Activated CD4-positive, CD25-positive, alpha-beta regulatory T cell (primary cell): ENCODE measurements at regions not wholly inside any gene's neighbourhood (a gene's known extent, or its start where the extent isn't known, plus 50 kb on each side); places are given as distances from the start of the nearest gene placed in this dataset.

Experiments used
- DNase-seq, 4 experiments: peaks; one replicate each; lab custom pipeline; 2025; lab: John Stamatoyannopoulos, UW

- DNase-seq = no peak
Observed at GRCh38 chr2:64196963-64197362, 52.7 kb upstream of the PELI1 start.

DNA sequence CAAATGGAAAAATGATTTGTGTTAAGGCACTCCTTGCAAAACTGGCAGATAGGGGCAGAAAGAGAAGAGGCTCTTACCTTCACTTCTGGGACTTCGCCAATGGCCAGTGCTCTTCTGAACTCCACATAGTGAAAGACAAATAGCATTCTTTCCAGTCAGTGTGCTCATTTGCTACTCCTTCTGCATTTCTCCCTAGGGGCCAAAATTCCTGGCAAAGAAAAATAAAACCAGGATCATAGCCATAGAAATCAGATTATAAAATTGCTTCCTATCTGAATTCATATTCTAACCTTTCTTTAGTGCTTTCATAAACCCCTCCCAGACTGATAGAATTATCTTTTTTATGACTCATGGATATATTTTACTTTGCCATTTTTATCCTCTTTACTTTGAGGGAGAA is 56.9 kb upstream of the PELI1 start:
- DNase-seq = no peak

DNA sequence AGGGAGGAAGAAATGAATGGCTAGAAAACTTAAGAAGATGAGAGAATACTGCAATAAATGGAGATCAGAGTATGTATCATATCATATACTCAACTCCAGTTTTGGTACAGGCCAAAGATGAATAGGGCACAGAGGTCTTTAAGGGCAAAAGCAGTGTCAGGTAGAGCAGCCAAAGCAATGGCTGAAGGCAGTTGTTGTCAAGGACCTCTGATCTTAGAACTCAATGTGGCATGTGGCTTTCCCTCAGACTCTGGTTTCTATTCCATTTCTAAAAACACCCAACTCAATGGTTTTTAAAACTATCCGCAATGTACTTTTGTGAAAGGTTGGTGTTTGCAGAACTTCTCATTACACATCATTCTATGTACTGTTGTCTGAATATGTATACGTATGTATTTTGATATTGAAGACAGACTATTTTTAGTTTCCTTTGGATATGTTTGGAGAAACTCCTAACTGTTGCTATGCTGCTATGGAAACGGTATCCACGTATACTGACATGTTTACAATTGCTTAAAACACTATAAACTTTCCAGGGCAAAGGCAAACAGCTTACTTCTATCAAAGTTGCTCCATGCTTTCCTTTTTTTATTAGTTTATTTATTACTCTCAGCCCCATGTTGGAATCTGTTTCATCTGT is 58.1 kb upstream of the PELI1 start:
- no peak for DNase-seq

GRCh38 chr2:64203131-64203857 is 59.1 kb upstream of the PELI1 start:
- DNase-seq = no peak

DNA sequence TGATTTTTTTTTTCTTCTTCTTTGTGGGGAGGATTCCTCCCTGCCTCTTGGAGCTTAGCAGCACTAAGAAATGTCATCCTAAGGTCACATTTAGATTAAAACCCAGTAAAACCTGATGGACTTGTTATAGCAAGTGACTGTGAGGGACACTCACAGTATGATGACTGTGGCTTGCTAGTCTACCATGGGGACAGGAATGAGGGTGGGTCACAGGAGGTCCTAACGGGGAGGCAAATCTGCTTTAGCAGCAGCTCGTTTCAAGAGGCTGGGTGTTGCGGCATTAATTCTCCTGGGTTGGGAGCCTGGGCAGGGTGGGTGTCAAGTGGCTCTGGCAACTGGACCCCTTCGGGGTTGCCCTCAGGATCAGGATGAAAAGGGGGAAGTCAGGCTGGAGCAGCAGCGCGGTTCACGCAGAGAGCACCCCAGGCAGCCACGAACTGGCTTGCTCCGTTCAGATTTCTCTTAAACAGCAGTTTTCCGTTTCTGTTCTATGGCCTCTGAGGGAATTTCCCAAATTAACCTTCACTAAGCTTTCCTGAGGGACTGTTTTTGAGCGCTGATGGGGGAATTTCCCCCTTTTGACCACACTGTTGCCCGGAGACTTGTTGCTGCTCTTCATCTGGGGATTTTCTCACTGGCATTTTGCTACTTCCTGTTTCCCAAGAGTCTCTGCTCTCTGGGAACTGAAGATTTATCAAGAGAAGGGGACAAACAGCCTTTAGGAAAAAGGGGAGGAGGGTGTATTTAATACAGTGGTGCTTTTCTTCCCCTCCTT is 59.8 kb upstream of the PELI1 start:
- DNase-seq = no peak

- no peak for DNase-seq
Observed at GRCh38 chr2:64204703-64205102, 60.5 kb upstream of the PELI1 start.

GRCh38 chr2:64205415-64205814 is 61.2 kb upstream of the PELI1 start:
- no peak for DNase-seq

DNA sequence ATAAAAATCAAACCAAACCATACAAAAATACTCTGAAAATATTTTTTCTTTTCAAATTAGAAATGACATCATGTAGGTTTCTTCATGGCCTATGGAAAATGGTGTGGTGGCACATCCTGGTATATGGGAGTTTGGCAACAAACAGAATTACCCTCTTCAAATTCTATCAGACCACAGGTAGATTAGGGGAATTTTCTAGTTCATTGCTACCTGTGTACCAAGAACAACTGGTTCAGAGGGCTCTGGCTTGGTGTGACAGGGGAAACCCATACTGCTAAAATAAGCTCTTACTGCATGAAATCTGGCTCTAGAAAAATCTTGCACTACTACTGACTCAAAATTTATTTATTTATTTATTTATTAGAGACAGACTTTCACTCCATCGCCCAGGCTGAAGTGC is 63.4 kb upstream of the PELI1 start:
- no peak for DNase-seq

DNA sequence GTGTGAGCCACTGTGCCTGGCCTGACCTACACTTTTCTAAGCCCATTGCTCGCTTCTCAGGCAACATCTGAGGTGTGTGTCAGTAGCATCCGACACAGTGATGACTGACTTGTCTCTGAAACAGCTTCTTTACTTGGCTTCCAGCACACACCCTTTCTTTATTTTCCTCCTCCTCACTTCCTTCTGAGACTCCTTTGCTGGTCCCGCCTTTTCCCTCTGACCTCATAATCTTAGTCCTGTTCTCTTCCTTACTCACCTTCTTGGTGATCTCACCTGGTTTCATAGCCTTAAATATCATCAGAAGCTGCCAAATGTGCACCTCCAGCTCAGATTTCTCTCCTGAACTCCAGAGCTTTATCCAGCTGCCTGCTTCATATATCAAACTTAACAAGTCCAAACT is 66.6 kb upstream of the PELI1 start:
- DNase-seq = no peak

DNA sequence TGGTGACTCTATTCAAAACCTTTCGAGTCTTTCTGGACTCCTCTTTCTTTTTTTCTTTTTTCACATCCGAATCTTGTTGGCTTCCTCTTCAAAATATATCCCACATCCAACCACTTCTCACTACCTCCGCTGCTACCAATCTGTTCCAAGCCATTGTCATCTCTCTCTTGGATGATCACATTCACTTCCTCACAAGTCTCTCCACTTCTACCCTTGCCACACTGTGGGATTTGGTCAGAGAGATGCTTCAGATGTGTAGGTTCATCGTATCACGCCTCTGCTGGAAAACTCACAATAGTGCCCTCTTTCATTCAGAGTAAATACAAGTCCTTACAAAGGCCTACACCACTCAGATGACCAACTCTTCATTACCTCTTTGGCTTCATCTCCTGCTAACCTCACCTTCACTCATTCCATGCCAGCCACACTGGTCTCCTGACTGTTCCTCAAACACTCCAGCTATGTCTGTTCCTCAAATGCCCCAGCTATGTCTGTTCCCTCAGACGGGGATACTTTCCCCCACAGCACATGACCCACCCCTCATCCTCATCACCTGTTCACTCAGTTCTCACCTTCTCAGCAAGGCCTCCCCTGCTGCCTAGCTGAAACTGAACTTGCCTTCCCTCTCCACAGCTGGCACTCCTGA is 67.2 kb upstream of the PELI1 start:
- no peak for DNase-seq

GRCh38 chr2:64212346-64212745 is 68.1 kb upstream of the PELI1 start:
- no peak for DNase-seq

- DNase-seq = no peak
Observed at GRCh38 chr2:64212801-64213321, 68.6 kb upstream of the PELI1 start.

GRCh38 chr2:64213532-64214275 is 69.5 kb upstream of the PELI1 start:
- no peak for DNase-seq

GRCh38 chr2:64214281-64215115 is 70.3 kb upstream of the PELI1 start:
- DNase-seq = no peak

DNA sequence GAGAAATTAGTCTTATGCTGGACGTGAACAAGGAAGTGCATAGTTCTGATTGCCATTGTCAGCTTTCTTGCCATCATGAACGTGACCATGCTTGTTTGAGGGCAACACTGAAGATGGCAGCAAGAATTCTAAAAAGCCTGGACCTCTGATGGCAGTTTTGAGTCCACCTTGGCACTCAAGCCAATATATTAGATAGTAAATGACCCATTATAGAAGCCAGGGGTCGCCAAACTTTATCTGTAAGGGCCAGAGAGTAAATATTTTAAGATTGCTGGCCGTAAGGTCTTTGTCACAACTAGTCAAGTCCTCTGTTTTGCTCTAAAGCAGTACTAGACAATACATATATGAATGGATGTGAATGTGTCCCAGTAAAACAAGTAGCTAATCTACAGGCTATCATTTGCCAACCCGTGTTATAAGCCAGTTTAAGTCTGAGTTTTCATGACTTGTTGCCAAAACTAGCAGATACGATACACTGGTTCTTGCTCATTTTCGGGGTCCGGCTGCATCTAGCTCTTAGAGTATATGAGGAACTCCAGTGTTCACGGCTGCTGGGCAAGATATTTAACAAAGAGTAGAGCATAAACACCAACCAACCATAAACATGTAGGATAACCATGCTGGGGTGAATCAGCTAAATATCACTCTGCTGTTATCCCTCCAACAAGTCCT is 73.1 kb upstream of the PELI1 start:
- no peak for DNase-seq

- DNase-seq = no peak
Observed at GRCh38 chr2:64218137-64218802, 74.0 kb upstream of the PELI1 start.

DNA sequence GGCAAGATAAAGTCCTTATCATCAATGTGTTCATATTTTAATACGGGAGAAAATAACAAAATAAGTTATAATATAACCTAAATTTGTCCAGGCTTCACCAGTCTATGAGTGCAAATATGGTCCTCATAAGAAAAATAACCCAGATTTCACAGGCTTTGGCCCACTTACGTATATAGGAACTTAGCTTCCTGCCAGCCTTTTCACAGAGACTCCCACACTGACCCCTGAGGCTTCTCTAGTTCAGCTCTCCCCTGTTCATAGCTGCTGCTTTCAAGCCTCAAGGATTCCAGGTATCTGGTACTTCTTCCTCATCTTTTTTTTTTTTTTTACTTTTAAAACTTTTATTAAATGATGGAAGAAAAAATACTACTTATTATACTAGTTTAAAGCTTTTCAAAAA is 74.9 kb upstream of the PELI1 start:
- DNase-seq = no peak

DNA sequence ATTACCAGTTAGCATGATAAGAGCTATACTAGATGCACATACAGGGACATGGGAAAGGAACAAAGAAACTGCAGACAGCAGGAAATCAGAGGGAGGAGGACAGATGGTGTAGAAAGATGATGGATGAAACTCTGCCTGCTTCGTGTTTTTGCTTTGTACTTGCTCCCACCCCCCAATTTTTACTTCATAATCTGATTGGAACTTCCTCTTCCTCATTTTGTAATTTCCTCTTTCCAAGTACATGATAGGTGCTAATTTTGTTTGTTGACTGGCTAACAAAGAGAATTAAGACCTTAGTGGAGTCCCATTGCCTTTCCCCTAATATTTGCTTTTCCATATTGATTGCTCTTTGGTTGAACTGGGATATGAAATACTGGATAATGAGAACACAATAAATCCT is 76.0 kb upstream of the PELI1 start:
- DNase-seq = no peak

- DNase-seq = no peak
Observed at GRCh38 chr2:64220894-64221617, 76.8 kb upstream of the PELI1 start.
